Endothelial cell of umbilical vein (primary cell): ENCODE measurements at regions not wholly inside any gene's neighbourhood (a gene's known extent, or its start where the extent isn't known, plus 50 kb on each side); places are given as distances from the start of the nearest gene placed in this dataset.

Experiments
- BruUV-seq: library from RNA; stranded (reverse); fragments of 400-500 nt; replicated peaks from 2 replicates; lab custom pipeline; 2021; lab: Mats Ljungman, UMichigan
- CTCF ChIA-PET: fragments of 300-600, 350-600 bp; sonication (Branson Sonifier 250); formaldehyde crosslinking; loops from one replicate; lab custom pipeline; 2021; ENCODE audit warnings: antibody characterized with exemption, inconsistent platforms; lab: Charles Lee
- POLR2A ChIA-PET: fragments of 300-600, 350-600 bp; sonication (Branson Sonifier 250); formaldehyde crosslinking; loops from one replicate; lab custom pipeline; 2021; ENCODE audit warnings: antibody characterized with exemption, inconsistent platforms; lab: Charles Lee
- DNase-seq: peaks from one replicate; pipeline ENCODE4 v3.0.0-alpha.2; 2011; ENCODE audit warnings: low read depth, low spot score
- FAIRE-seq: peaks from 2 replicates; lab custom pipeline; 2011; peaks lifted over from hg19 to GRCh38; lab: Jason Lieb, UNC
- H2AFZ ChIP-seq: 2 replicates; pipeline ENCODE4 v1.6.0; 2012; ENCODE audit warnings: low read depth, low read length, control low read depth, inconsistent platforms
- H3K27ac ChIP-seq: 2 replicates; pipeline ENCODE4 v1.5.1; 2011; ENCODE audit warnings: low read depth, mild to moderate bottlenecking, control low read depth, low read length, moderate library complexity; ENCODE audit not compliant: insufficient read depth
- H3K27me3 ChIP-seq, 2 experiments: 2 replicates each; pipeline versions ENCODE4 v1.6.0 to v1.6.1; 2011; ENCODE audit warnings: low read length in 2 of 2, mixed read lengths in 1 of 2; ENCODE audit not compliant: control insufficient read depth in 2 of 2, insufficient read depth in 2 of 2
- H3K36me3 ChIP-seq, 2 experiments: 2 replicates in 1 of 2; 3 replicates in 1 of 2; pipeline ENCODE4 v1.5.1; 2011; ENCODE audit warnings: low read length in 2 of 2, mild to moderate bottlenecking in 1 of 2, moderate library complexity in 1 of 2; ENCODE audit not compliant: control insufficient read depth in 2 of 2, insufficient read depth in 2 of 2; ENCODE audit errors: extremely low read depth in 1 of 2
- H3K4me1 ChIP-seq: 3 replicates; pipeline ENCODE4 v1.5.1; 2011; ENCODE audit warnings: mild to moderate bottlenecking, low read length; ENCODE audit not compliant: control insufficient read depth, insufficient read depth; ENCODE audit errors: extremely low read depth
- H3K4me2 ChIP-seq: 2 replicates; pipeline ENCODE4 v1.6.1; 2011; ENCODE audit warnings: low read length, control low read depth, mixed read lengths; ENCODE audit not compliant: insufficient read depth
- H3K4me3 ChIP-seq, 3 experiments: fragments of 200-600 bp in 1 of 3; sonication (generic), shearing (Covaris generic) in 1 of 3; replicated peaks in 1 of 3; 2 replicates each; pipeline ENCODE4 v1.5.1; 2011 to 2016; ENCODE audit warnings: control low read depth in 3 of 3, low read length in 3 of 3, mild to moderate bottlenecking in 2 of 3, inconsistent platforms in 1 of 3, low read depth in 1 of 3, moderate library complexity in 1 of 3; ENCODE audit not compliant: insufficient read depth in 1 of 3
- H3K79me2 ChIP-seq: 2 replicates; pipeline ENCODE4 v1.6.0; 2012; ENCODE audit warnings: low read length, inconsistent platforms; ENCODE audit not compliant: control insufficient read depth, insufficient read depth
- H3K9ac ChIP-seq: replicated peaks from 2 replicates; pipeline ENCODE3; 2011; ENCODE audit warnings: low read length, control low read depth; ENCODE audit not compliant: insufficient read depth; ENCODE audit errors: extremely low read depth
- H3K9me1 ChIP-seq: replicated peaks from 3 replicates; pipeline ENCODE4 v1.6.0; 2011; ENCODE audit warnings: mild to moderate bottlenecking, low read length; ENCODE audit not compliant: control insufficient read depth, insufficient read depth; ENCODE audit errors: extremely low read depth
- H3K9me3 ChIP-seq: replicated peaks from 2 replicates; pipeline ENCODE4 v1.5.1; 2012; ENCODE audit warnings: low read length, inconsistent platforms; ENCODE audit not compliant: control insufficient read depth, insufficient read depth
- H4K20me1 ChIP-seq: replicated peaks from 2 replicates; pipeline ENCODE3; 2011; ENCODE audit warnings: mild to moderate bottlenecking, low read length; ENCODE audit not compliant: control insufficient read depth, insufficient read depth; ENCODE audit errors: extremely low read depth
- FOS ChIP-seq: IDR thresholded peaks from 2 replicates; pipeline ENCODE4 v1.6.1; 2011; ENCODE audit warnings: mild to moderate bottlenecking, low read length, moderate library complexity, borderline replicate concordance; ENCODE audit not compliant: insufficient read depth
- GATA2 ChIP-seq: IDR thresholded peaks from 2 replicates; pipeline ENCODE4 v1.7.0; 2011; ENCODE audit warnings: low read depth, mild to moderate bottlenecking, moderate library complexity, mixed read lengths, low read length; ENCODE audit not compliant: insufficient read length, insufficient read depth
- JUN ChIP-seq: IDR thresholded peaks from 2 replicates; pipeline ENCODE4 v1.6.1; 2011; ENCODE audit warnings: borderline replicate concordance, low read depth; ENCODE audit not compliant: insufficient read length, insufficient read depth
- MYC ChIP-seq: IDR thresholded peaks from one replicate; pipeline ENCODE4 v1.6.1; 2011; ENCODE audit warnings: mild to moderate bottlenecking, low read depth, low read length
- POLR2A ChIP-seq: IDR thresholded peaks from 2 replicates; pipeline ENCODE4 v1.6.1; 2012; ENCODE audit warnings: low read depth, mild to moderate bottlenecking, control low read depth, low read length
- dilution Hi-C: fragments of 300-500 bp; cut with MboI; formaldehyde crosslinking; loops from one replicate; pipeline ENCODE4 v1.15.0; 2019; ENCODE audit warnings: low sequenced_read_pairs; ENCODE audit not compliant: extremely low pct_ligation_motif_present
- intact Hi-C: fragments of 100-400 bp; cut with micrococcal nuclease; formaldehyde crosslinking; loops from one replicate; pipeline ENCODE4 v1.10.0; 2022

GRCh38 chr10:43774234-43774769 lies 125.6 kb upstream of the ZNF32 start:
- H3K9me3 ChIP-seq, result no peaks in the 10 kb centered on the region
- H3K36me3 ChIP-seq, result no peaks in the 10 kb centered on the region
- no peak for TF ChIP-seq POLR2A
- TF ChIP-seq FOS, result peak; percentile 0
- TF ChIP-seq GATA2, result no peak
- dilution Hi-C loops (no loop called here), intact Hi-C loops (loop anchor here (5.0 kb wide), 2 partner anchors 67 to 82 kb away; no protein-coding TSS in a partner anchor)
- H3K4me1 ChIP-seq, result peaks cover 11% of the 10 kb centered on the region
- no peaks in the 10 kb centered on the region for H4K20me1 ChIP-seq
- peak; percentile 43 for DNase-seq
- H3K9ac ChIP-seq, result peak overlapping the region; percentile 27
- CTCF ChIA-PET, result interaction anchor here (1.0 to 1.9 kb wide), 4 partner anchors 11 to 84 kb away, joined by 3 to 9 read pairs (median 4); no protein-coding TSS in a partner anchor
- no peaks in the 10 kb centered on the region for H3K27me3 ChIP-seq
- no peaks in the 10 kb centered on the region for H3K79me2 ChIP-seq
- H3K4me2 ChIP-seq, result peak overlapping the region; percentile 17
- H3K9me1 ChIP-seq, result no peaks in the 10 kb centered on the region
- H2AFZ ChIP-seq, result peak overlapping the region; percentile 36
- no TSS peak for BruUV-seq
- H3K4me3 ChIP-seq, result no peak overlapping the region
- POLR2A ChIA-PET, result no interaction called here
- peak overlapping the region; percentile 40 for H3K27ac ChIP-seq
- FAIRE-seq, result no peak

- DNase-seq (peak; percentile 61), FAIRE-seq (peak; percentile 67)
- Histone ChIP-seq H3K36me3 (no peaks in the 10 kb centered on the region), H3K4me3 (no peak overlapping the region), H4K20me1 (no peaks in the 10 kb centered on the region), H3K79me2 (no peaks in the 10 kb centered on the region), H3K9ac (peak overlapping the region; percentile 27), H3K27me3 (no peaks in the 10 kb centered on the region), H2AFZ (peak overlapping the region; percentile 36), H3K9me3 (no peaks in the 10 kb centered on the region), H3K27ac (peak overlapping the region; percentile 40), H3K4me1 (peaks cover 11% of the 10 kb centered on the region), H3K9me1 (no peaks in the 10 kb centered on the region), H3K4me2 (peak overlapping the region; percentile 17)
- intact Hi-C loops, result loop anchor here (2.0 to 5.0 kb wide), 4 partner anchors 19 to 89 kb away; no protein-coding TSS in a partner anchor
- TF ChIP-seq JUN (peak; percentile 23), MYC (no peak), FOS (peak; percentile 17), POLR2A (no peak)
- no TSS peak for BruUV-seq
- POLR2A ChIA-PET, result no interaction called here
- dilution Hi-C loops, result no loop called here
- CTCF ChIA-PET, result interaction anchor here (1.0 to 1.9 kb wide), 4 partner anchors 11 to 84 kb away, joined by 3 to 9 read pairs (median 4); no protein-coding TSS in a partner anchor
Measured at GRCh38 chr10:43773736-43774135, 125.1 kb upstream of the ZNF32 start.
